ENCODE measurements at regions not wholly inside any gene's neighbourhood (a gene's known extent, or its start where the extent isn't known, plus 50 kb on each side); places are given as distances from the start of the nearest gene placed in this dataset.
"Not testable (repeated sequence)": the region's sequence is repeated elsewhere in the genome, so short reads cannot be mapped to it uniquely, and the experiment has no call there.

DNA sequence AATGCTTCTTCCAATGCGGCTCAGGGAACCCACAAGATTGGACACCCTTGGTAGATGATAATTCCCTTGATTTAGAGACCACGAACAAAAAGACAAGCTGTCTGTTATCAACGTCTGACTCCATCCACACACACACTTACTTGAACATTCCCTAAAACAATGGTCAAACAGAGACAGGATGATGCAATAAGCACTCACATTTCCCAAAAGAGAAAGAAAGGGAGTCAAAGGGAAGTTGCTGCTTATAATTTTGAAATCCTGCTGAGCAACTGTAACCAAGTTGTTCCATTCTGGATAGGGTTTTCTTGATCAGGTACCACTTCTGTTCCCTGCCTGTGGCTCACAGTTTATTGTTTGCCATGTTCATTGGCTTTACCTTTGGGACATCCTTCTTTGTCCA is 571.3 kb upstream of the CNTNAP5 start:
- Histone ChIP-seq H3K27me3 (no peaks in the 10 kb centered on the region), H3K4me1 (no peaks in the 10 kb centered on the region), H3K27ac (no peak overlapping the region), H3K36me3 (no peaks in the 10 kb centered on the region), H3K9me3 (no peaks in the 10 kb centered on the region), H3K4me3 (no peak overlapping the region)
- intact Hi-C loops (cut with DNase I; ENCODE audit: low total_unique reads) (no loop called here), in situ Hi-C loops (cut with MboI; ENCODE audit: low pct_ligation_motif_present in 1 of 4, low pct_unique_long_range_greater_than_20kb in 1 of 4, low sequenced_read_pairs in 3 of 4) (no loop called here)
- no peak for TF ChIP-seq POLR2A (IDR thresholded peaks at IDR 0.05)
- TF ChIP-seq, protein P1, sequence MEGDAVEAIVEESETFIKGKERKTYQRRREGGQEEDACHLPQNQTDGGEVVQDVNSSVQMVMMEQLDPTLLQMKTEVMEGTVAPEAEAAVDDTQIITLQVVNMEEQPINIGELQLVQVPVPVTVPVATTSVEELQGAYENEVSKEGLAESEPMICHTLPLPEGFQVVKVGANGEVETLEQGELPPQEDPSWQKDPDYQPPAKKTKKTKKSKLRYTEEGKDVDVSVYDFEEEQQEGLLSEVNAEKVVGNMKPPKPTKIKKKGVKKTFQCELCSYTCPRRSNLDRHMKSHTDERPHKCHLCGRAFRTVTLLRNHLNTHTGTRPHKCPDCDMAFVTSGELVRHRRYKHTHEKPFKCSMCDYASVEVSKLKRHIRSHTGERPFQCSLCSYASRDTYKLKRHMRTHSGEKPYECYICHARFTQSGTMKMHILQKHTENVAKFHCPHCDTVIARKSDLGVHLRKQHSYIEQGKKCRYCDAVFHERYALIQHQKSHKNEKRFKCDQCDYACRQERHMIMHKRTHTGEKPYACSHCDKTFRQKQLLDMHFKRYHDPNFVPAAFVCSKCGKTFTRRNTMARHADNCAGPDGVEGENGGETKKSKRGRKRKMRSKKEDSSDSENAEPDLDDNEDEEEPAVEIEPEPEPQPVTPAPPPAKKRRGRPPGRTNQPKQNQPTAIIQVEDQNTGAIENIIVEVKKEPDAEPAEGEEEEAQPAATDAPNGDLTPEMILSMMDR (IDR thresholded peaks at IDR 0.05) = no peak
- TF ChIP-seq EP300 (IDR thresholded peaks at IDR 0.05; ENCODE audit: low read depth) = no peak
- TF ChIP-seq POLR2AphosphoS5 (IDR thresholded peaks at IDR 0.05) = no peak
- no peak for DNase-seq
- 41 to 60% methylated on average over 3 of the region's 3 CpGs for WGBS, 2 donors (ENCODE audit: low coverage in 1 of 2)

GRCh38 chr2:123455234-123455633 is 569.9 kb upstream of the CNTNAP5 start:
- H3K27me3 ChIP-seq; H3K4me3 ChIP-seq; H3K27ac ChIP-seq; H3K36me3 ChIP-seq; intact Hi-C loops (cut with DNase I; ENCODE audit: low total_unique reads); H3K4me1 ChIP-seq; DNase-seq; H3K9me3 ChIP-seq; in situ Hi-C loops (cut with MboI; ENCODE audit: low pct_ligation_motif_present in 1 of 4, low pct_unique_long_range_greater_than_20kb in 1 of 4, low sequenced_read_pairs in 3 of 4): not testable (repeated sequence)
- whole genome bisulfite sequencing, 2 donors (ENCODE audit: low coverage in 1 of 2) = 85% methylated on average over 8 of the region's 8 CpGs; no CpG with 5 or more reads in 1 of the 2 donors

- no peak overlapping the region for H3K27ac ChIP-seq
- H3K9me3 ChIP-seq = no peaks in the 10 kb centered on the region
- in situ Hi-C loops (cut with MboI; ENCODE audit: low pct_ligation_motif_present in 1 of 4, low pct_unique_long_range_greater_than_20kb in 1 of 4, low sequenced_read_pairs in 3 of 4) = no loop called here
- no peak for TF ChIP-seq POLR2A (IDR thresholded peaks at IDR 0.05)
- no peak for TF ChIP-seq EP300 (IDR thresholded peaks at IDR 0.05; ENCODE audit: low read depth)
- TF ChIP-seq, protein P1 (IDR thresholded peaks at IDR 0.05) = no peak
- TF ChIP-seq POLR2AphosphoS5 (IDR thresholded peaks at IDR 0.05) = no peak
- no peaks in the 10 kb centered on the region for H3K4me1 ChIP-seq
- no peak overlapping the region for H3K4me3 ChIP-seq
- H3K36me3 ChIP-seq = no peaks in the 10 kb centered on the region
- no peaks in the 10 kb centered on the region for H3K27me3 ChIP-seq
- no peak for DNase-seq
- intact Hi-C loops (cut with DNase I; ENCODE audit: low total_unique reads) = no loop called here
- 65 to 69% methylated on average over 2 of the region's 2 CpGs for WGBS, 2 donors (ENCODE audit: low coverage in 1 of 2)
Observed at GRCh38 chr2:123456416-123456815, 568.7 kb upstream of the CNTNAP5 start.

GRCh38 chr2:123463886-123464285 is 561.2 kb upstream of the CNTNAP5 start:
- DNase-seq = no peak
- Histone ChIP-seq H3K9me3 (peaks cover 0 to under 1% of the 10 kb centered on the region in 2 donors), H3K27ac (no peak overlapping the region), H3K4me3 (no peak overlapping the region), H3K27me3 (no peaks in the 10 kb centered on the region), H3K36me3 (no peaks in the 10 kb centered on the region), H3K4me1 (no peaks in the 10 kb centered on the region)
- intact Hi-C loops (cut with DNase I; ENCODE audit: low total_unique reads) (no loop called here), in situ Hi-C loops (cut with MboI; ENCODE audit: low pct_ligation_motif_present in 1 of 4, low pct_unique_long_range_greater_than_20kb in 1 of 4, low sequenced_read_pairs in 3 of 4) (no loop called here)
- TF ChIP-seq POLR2A (IDR thresholded peaks at IDR 0.05) = no peak
- TF ChIP-seq, protein P1 (IDR thresholded peaks at IDR 0.05) = no peak
- no peak for TF ChIP-seq POLR2AphosphoS5 (IDR thresholded peaks at IDR 0.05)
- no peak for TF ChIP-seq EP300 (IDR thresholded peaks at IDR 0.05; ENCODE audit: low read depth)

DNA sequence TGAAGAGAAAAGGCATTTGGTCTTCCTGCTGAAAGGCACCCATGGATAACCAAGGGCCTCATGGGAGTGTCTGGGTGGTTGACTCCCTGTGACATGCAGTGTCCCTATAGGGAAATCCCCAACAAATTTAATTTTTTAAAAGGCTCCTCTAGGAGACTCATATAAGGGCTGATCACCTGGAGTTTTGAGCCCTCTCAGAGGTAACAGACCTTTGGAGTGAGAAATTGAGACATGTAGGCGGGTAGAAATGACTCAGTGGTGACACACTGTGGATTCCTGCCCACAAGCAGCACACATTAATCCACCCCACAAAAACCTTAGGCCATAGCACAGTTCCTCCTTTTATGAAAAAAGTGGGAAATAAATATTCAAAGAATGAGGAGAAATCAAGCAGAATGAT is 557.0 kb upstream of the CNTNAP5 start:
- in situ Hi-C loops (cut with MboI; ENCODE audit: low pct_ligation_motif_present in 1 of 4, low pct_unique_long_range_greater_than_20kb in 1 of 4, low sequenced_read_pairs in 3 of 4) = no loop called here
- H3K4me3 ChIP-seq = no peak overlapping the region
- DNase-seq = no peak

More for the DNA sequence above, 557.0 kb upstream of the CNTNAP5 start:
- H3K9me3 ChIP-seq = peaks cover 0 to 4% of the 10 kb centered on the region in 2 donors
- WGBS, 2 donors (ENCODE audit: low coverage in 1 of 2) = 0% methylated on average over 1 of the region's 1 CpG; no CpG with 5 or more reads in 1 of the 2 donors
- TF ChIP-seq POLR2A (IDR thresholded peaks at IDR 0.05) = no peak
- TF ChIP-seq POLR2AphosphoS5 (IDR thresholded peaks at IDR 0.05) = no peak
- no peak for TF ChIP-seq EP300 (IDR thresholded peaks at IDR 0.05; ENCODE audit: low read depth)
- TF ChIP-seq, protein P1 (IDR thresholded peaks at IDR 0.05) = no peak
- no peaks in the 10 kb centered on the region for H3K27me3 ChIP-seq
- no peak overlapping the region for H3K27ac ChIP-seq
- intact Hi-C loops (cut with DNase I; ENCODE audit: low total_unique reads) = no loop called here
- H3K4me1 ChIP-seq = no peaks in the 10 kb centered on the region
- H3K36me3 ChIP-seq = no peaks in the 10 kb centered on the region
